Endothelial cell of umbilical vein (primary cell): ENCODE measurements at regions not wholly inside any gene's neighbourhood (a gene's known extent, or its start where the extent isn't known, plus 50 kb on each side); places are given as distances from the start of the nearest gene placed in this dataset.

Source experiments
- POLR2A ChIP-seq: IDR thresholded peaks from 2 replicates; pipeline ENCODE4 v1.6.1; 2012; ENCODE audit warnings: low read depth, mild to moderate bottlenecking, control low read depth, low read length
- POLR2AphosphoS5 ChIP-seq: IDR thresholded peaks from 2 replicates; pipeline ENCODE4 v1.6.1; 2012; ENCODE audit warnings: low read depth, mild to moderate bottlenecking, control low read depth, low read length, moderate library complexity; ENCODE audit not compliant: insufficient read depth
- TF ChIP-seq, protein P1 (sequence below), 2 donors: IDR thresholded peaks; 1 replicate in 1 of 2; 2 replicates in 1 of 2; pipeline ENCODE4 v1.5.1; 2011; ENCODE audit warnings: low read length in 2 of 2, mild to moderate bottlenecking in 2 of 2, moderate library complexity in 2 of 2, control low read depth in 1 of 2, inconsistent platforms in 1 of 2, low read depth in 1 of 2; ENCODE audit not compliant: insufficient read depth in 1 of 2; ENCODE audit errors: extremely low read depth in 1 of 2

- no peak for TF ChIP-seq POLR2AphosphoS5
- TF ChIP-seq, protein P1, sequence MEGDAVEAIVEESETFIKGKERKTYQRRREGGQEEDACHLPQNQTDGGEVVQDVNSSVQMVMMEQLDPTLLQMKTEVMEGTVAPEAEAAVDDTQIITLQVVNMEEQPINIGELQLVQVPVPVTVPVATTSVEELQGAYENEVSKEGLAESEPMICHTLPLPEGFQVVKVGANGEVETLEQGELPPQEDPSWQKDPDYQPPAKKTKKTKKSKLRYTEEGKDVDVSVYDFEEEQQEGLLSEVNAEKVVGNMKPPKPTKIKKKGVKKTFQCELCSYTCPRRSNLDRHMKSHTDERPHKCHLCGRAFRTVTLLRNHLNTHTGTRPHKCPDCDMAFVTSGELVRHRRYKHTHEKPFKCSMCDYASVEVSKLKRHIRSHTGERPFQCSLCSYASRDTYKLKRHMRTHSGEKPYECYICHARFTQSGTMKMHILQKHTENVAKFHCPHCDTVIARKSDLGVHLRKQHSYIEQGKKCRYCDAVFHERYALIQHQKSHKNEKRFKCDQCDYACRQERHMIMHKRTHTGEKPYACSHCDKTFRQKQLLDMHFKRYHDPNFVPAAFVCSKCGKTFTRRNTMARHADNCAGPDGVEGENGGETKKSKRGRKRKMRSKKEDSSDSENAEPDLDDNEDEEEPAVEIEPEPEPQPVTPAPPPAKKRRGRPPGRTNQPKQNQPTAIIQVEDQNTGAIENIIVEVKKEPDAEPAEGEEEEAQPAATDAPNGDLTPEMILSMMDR (IDR thresholded peaks at IDR 0.05; ENCODE audit: extremely low read depth in 1 of 2, insufficient read depth in 1 of 2, low read depth in 1 of 2, low read length in 2 of 2), result no peak
- TF ChIP-seq POLR2A, result no peak
Measured at GRCh38 chr5:173806270-173807035, 81.7 kb upstream of the CPEB4 start.
